GM19468 (cell line): ENCODE measurements at regions not wholly inside any gene's neighbourhood (a gene's known extent, or its start where the extent isn't known, plus 50 kb on each side); places are given as distances from the start of the nearest gene placed in this dataset.
"Not testable (repeated sequence)": the region's sequence is repeated elsewhere in the genome, so short reads cannot be mapped to it uniquely, and the experiment has no call there.

Experiments used
- ATAC-seq: cut with Tn5 transposase; IDR thresholded peaks from one replicate; pipeline ENCODE4 v1.9.1; 2021; ENCODE audit warnings: mild to moderate bottlenecking, moderate library complexity, moderate number of reproducible peaks; ENCODE audit not compliant: unreplicated experiment; ENCODE audit errors: extremely low read depth

GRCh38 chr2:155485141-155485842 lies 786.8 kb downstream of the KCNJ3 start:
- ATAC-seq: no peak

- ATAC-seq: no peak
These were observed 782.6 kb downstream of the KCNJ3 start for GRCh38 chr2:155481141-155481540.

- not testable (repeated sequence) for ATAC-seq
These were observed 773.5 kb downstream of the KCNJ3 start for GRCh38 chr2:155472018-155472417.

- ATAC-seq: no peak
These were observed 757.7 kb downstream of the KCNJ3 start for GRCh38 chr2:155456222-155456621.

DNA sequence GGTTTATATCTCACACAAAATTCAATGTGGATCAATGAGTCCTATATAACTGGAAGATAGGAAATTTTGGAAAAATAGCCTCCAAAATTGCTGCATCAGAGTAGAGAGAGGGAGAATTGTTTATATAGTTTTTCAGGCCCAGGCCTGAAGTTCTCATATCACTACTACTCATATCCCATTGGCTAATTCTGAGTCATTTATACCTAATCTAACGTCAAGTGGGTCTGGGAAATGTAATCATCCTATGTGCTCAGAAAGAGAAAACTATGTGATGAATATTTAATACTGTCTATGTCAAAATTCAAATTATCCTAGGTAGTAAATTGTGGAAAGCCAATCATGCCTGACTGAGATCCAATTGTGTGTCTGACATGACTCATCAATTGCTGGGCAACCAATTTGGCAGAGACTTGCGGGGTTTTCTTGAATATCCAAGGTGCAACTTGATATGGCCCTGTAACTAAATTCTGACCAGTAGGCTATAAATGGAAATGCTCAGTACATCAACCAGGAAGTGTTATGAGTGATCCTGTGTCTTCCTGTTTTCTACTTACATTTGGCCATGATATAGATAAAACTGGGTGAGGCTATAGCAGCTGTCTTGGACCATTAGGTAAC lies 744.4 kb downstream of the KCNJ3 start:
- ATAC-seq: no peak

- ATAC-seq: no peak
These were observed 743.6 kb downstream of the KCNJ3 start for GRCh38 chr2:155442088-155442487.

GRCh38 chr2:155431004-155431507 lies 732.6 kb downstream of the KCNJ3 start:
- ATAC-seq: no peak

DNA sequence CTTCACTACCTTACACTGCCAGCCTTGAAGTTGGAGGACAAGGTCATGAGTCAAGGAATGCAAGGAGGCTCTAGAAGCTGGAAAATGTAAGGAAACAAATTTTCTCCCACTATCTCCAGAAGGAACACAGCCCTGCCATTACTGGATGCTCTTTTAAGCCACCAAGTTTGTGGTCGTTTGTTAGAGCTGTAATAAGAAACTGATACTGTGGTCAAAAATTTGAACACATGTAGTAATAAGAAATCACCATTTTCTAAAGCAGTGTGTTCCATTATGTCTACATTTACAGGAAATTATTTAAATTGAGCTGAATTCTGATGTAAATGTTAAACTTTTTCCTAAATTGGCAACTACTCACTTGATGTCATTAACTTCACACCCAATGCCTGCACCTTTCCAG lies 729.0 kb downstream of the KCNJ3 start:
- no peak for ATAC-seq

DNA sequence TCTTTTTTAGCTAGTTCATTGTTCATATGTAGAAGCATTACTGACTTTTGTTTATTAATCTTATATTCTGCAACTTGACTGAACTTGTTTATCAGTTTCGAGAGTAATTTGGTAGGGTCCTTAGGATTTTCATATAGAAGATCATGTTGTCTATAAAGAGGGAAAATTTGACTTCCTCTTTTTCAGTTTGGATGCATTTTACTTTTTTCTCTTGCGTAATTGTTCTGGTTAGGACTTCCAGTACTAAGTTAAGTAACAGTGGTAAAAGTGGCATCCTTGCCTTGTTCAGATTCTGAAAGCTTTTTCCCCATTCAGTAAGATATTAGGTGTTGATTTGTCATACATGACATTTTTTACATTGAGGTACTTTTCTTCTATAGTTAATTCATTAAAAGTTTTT lies 726.0 kb downstream of the KCNJ3 start:
- no peak for ATAC-seq

DNA sequence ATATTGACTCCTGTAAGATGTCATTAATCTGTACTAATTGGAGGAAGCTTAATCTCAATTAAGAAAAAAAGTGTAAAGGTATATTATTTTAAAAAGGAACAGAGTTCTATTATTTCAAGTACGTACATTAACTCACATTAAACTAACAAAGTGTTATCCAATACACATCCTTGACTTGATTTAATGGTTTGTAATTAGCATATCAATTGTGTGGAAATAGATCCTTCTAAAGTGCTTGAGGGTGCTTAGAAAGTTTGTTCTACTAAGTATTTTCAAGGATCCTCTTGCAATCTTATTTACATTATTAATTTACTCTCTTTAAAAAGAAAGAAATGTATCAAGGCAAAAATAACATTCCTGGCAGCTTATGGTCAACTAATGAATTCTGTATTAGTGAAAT lies 720.3 kb downstream of the KCNJ3 start:
- no peak for ATAC-seq

- peak; percentile 95 for ATAC-seq
These were observed 714.1 kb downstream of the KCNJ3 start for GRCh38 chr2:155412598-155412997.

DNA sequence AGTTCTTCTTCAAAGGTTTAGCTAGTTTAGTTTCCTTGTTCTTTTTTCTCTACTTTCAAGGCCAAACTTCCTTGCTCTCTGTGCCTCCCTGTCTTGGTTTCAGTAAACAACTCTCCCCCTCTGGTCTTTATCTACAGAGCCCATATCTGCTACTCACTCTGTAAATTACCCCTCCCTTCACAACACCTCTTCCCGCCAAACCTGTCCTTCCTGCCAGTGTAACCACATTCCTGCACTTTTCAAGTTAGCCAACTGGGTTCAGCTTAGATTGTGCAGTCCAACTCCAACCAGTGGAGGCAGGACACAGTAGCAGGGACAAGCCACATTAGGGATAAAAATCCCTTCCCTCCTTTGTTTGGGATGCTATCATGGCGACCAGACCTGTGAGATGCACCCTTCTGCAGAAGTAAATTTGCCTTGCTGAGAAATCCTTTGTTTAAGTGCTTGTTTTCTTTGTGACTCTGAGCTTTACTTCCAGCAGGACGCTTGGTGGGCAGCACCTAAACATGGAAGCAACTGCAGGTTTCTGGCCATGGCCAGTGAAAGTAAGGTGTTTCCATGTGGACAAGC lies 706.0 kb downstream of the KCNJ3 start:
- ATAC-seq: no peak

- ATAC-seq: no peak
These were observed 694.9 kb downstream of the KCNJ3 start for GRCh38 chr2:155393406-155393805.

DNA sequence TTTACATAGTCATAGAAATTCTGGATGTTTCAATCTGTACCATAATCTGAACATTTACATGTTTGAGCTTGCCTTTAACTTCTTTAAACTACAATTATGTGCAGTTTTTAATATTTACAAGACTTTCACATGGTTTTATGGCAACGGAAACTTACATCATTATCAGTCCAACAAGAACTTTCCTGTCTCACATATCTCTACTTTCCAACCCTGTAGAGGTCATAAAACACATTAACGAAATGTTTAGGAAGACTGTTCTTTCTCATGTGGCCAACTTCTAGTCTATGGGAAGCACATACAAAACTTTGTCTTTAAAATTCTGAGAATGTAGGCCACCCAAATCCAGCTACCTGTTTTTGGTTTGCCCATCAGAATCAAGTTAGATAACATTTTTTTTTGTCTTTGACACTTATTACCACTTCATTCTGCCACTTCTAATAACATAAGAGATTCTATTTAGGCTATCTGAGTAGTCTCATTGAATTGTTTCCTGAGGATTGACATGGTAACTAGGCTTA lies 693.2 kb downstream of the KCNJ3 start:
- no peak for ATAC-seq

DNA sequence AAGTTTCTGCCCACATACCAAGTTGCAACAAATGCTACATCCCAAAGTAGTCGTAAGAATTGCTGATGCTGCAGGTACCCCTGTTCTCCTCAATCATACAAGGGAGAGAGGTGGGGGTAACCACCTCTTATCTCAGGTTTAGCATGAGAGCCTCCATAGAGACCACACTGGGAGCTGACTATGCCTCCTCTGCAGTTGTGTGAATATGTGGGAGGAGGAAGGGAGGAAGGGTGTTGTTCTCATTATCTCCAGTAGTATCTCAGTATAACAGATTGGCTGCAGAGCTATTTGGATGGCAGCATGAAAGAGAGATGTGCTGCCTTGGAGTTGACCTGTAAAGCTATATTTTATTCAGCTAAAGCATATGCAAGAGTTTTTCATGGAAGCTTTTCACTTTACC lies 690.7 kb downstream of the KCNJ3 start:
- no peak for ATAC-seq

- ATAC-seq: no peak
These were observed 686.1 kb downstream of the KCNJ3 start for GRCh38 chr2:155384555-155385123.

GRCh38 chr2:155382776-155383175 lies 684.3 kb downstream of the KCNJ3 start:
- ATAC-seq: no peak

GRCh38 chr2:155381436-155381835 lies 682.9 kb downstream of the KCNJ3 start:
- no peak for ATAC-seq

DNA sequence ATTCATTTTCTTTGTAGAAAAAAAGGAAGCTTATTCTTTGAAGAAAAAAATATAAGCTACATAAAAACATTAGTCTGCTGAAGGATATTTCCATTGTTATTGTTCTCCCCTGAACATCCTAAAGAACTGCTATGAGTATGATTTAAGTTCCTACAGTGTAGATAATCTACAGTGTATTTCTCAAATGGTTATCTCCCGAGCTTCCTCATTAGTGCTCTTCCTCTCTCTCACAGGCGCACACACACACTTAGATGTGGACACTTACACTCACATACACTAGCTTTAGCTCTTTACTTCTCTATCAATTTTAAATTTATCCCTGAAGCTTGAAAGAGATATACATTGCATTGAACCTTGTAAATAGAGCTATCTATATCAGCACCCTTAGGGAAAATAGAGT lies 681.0 kb downstream of the KCNJ3 start:
- no peak for ATAC-seq

GRCh38 chr2:155377931-155378444 lies 679.5 kb downstream of the KCNJ3 start:
- ATAC-seq: no peak

GRCh38 chr2:155377266-155377680 lies 678.8 kb downstream of the KCNJ3 start:
- no peak for ATAC-seq
